Upper lobe of right lung (tissue), 1 donor: ENCODE measurements at regions not wholly inside any gene's neighbourhood (a gene's known extent, or its start where the extent isn't known, plus 50 kb on each side); places are given as distances from the start of the nearest gene placed in this dataset.
"Not testable (repeated sequence)": the region's sequence is repeated elsewhere in the genome, so short reads cannot be mapped to it uniquely, and the experiment has no call there.

ENCODE experiments used
- ATAC-seq: fragments of 200-7000 bp; cut with Tn5 transposase; one replicate; pipeline ENCODE4 v1.9.1; 2020; ENCODE audit warnings: mild to moderate bottlenecking, moderate library complexity
- DNase-seq: peaks from one replicate; pipeline ENCODE4 v3.0.0-alpha.2; 2020
- H3K27ac ChIP-seq: fragments of 200-600 bp; one replicate; pipeline ENCODE4 v1.8.0; 2022
- H3K27me3 ChIP-seq: fragments of 200-600 bp; one replicate; pipeline ENCODE4 v1.8.0; 2022; ENCODE audit warnings: mild to moderate bottlenecking
- H3K36me3 ChIP-seq: fragments of 200-600 bp; one replicate; pipeline ENCODE4 v1.8.0; 2022
- H3K4me1 ChIP-seq: fragments of 200-600 bp; one replicate; pipeline ENCODE4 v1.8.0; 2022
- H3K4me3 ChIP-seq: fragments of 200-600 bp; one replicate; pipeline ENCODE4 v1.8.0; 2022; ENCODE audit warnings: mild to moderate bottlenecking
- H3K9me3 ChIP-seq: fragments of 200-600 bp; one replicate; pipeline ENCODE4 v1.8.0; 2022
- intact Hi-C: fragments of 100-400 bp; cut with DNase I; formaldehyde crosslinking; loops from one replicate; pipeline ENCODE4 v1.11.0; 2022
- donor health status: DM: no; HTN: yes; CAD: no; lungs with severe emphysema.

GRCh38 chr2:87409601-87410000 lies 338.3 kb upstream of the PLGLB2 start:
- intact Hi-C loops, H3K27ac ChIP-seq, H3K36me3 ChIP-seq, H3K4me1 ChIP-seq, H3K27me3 ChIP-seq, H3K9me3 ChIP-seq, ATAC-seq, H3K4me3 ChIP-seq: not testable (repeated sequence)
- peak; percentile 15 for DNase-seq

GRCh38 chr2:87410371-87410770 lies 337.5 kb upstream of the PLGLB2 start:
- not testable (repeated sequence) for ATAC-seq

GRCh38 chr2:87412036-87412820 lies 335.7 kb upstream of the PLGLB2 start:
- H3K9me3 ChIP-seq, H3K36me3 ChIP-seq, H3K4me1 ChIP-seq, H3K27ac ChIP-seq, H3K4me3 ChIP-seq, ATAC-seq, intact Hi-C loops, H3K27me3 ChIP-seq: not testable (repeated sequence)
- peak; percentile 63 for DNase-seq

More at GRCh38 chr2:87410371-87410770, 337.5 kb upstream of the PLGLB2 start:
- H3K4me3 ChIP-seq, H3K9me3 ChIP-seq, H3K36me3 ChIP-seq, intact Hi-C loops, H3K27me3 ChIP-seq, H3K4me1 ChIP-seq, H3K27ac ChIP-seq: not testable (repeated sequence)
- peak; percentile 35 for DNase-seq

- H3K9me3 ChIP-seq, H3K36me3 ChIP-seq, H3K27ac ChIP-seq, intact Hi-C loops, H3K4me3 ChIP-seq, H3K4me1 ChIP-seq, H3K27me3 ChIP-seq, ATAC-seq: not testable (repeated sequence)
- DNase-seq = peak; percentile 35
Measured at GRCh38 chr2:87414331-87414730, 333.6 kb upstream of the PLGLB2 start.

- peak; percentile 62 for DNase-seq
- H3K4me3 ChIP-seq, ATAC-seq, H3K4me1 ChIP-seq, H3K27ac ChIP-seq, H3K36me3 ChIP-seq, H3K9me3 ChIP-seq, H3K27me3 ChIP-seq, intact Hi-C loops: not testable (repeated sequence)
Measured at GRCh38 chr2:87414795-87415570, 332.9 kb upstream of the PLGLB2 start.

GRCh38 chr2:87415586-87416265 lies 332.2 kb upstream of the PLGLB2 start:
- H3K9me3 ChIP-seq, H3K36me3 ChIP-seq, intact Hi-C loops, H3K4me1 ChIP-seq, H3K27me3 ChIP-seq, H3K27ac ChIP-seq, H3K4me3 ChIP-seq, ATAC-seq: not testable (repeated sequence)
- DNase-seq = peak; percentile 53

GRCh38 chr2:87416266-87416592 lies 331.7 kb upstream of the PLGLB2 start:
- H3K27me3 ChIP-seq, H3K27ac ChIP-seq, H3K36me3 ChIP-seq, ATAC-seq, H3K4me3 ChIP-seq, H3K9me3 ChIP-seq, intact Hi-C loops, H3K4me1 ChIP-seq: not testable (repeated sequence)
- peak; percentile 55 for DNase-seq

GRCh38 chr2:87417147-87417546 lies 330.7 kb upstream of the PLGLB2 start:
- peak; percentile 25 for DNase-seq
- ATAC-seq, H3K27me3 ChIP-seq, H3K4me3 ChIP-seq, H3K9me3 ChIP-seq, H3K36me3 ChIP-seq, H3K4me1 ChIP-seq, intact Hi-C loops, H3K27ac ChIP-seq: not testable (repeated sequence)

- H3K27me3 ChIP-seq, H3K27ac ChIP-seq, ATAC-seq, H3K9me3 ChIP-seq, H3K36me3 ChIP-seq, intact Hi-C loops, H3K4me1 ChIP-seq, H3K4me3 ChIP-seq: not testable (repeated sequence)
- DNase-seq = peak; percentile 67
Measured at GRCh38 chr2:87417742-87418567, 329.9 kb upstream of the PLGLB2 start.

GRCh38 chr2:87418823-87419822 lies 328.8 kb upstream of the PLGLB2 start:
- H3K36me3 ChIP-seq, intact Hi-C loops, H3K4me1 ChIP-seq, H3K27ac ChIP-seq, H3K4me3 ChIP-seq, H3K9me3 ChIP-seq, ATAC-seq, H3K27me3 ChIP-seq: not testable (repeated sequence)
- peak; percentile 68 for DNase-seq

- ATAC-seq, H3K27ac ChIP-seq, H3K36me3 ChIP-seq, H3K9me3 ChIP-seq, H3K27me3 ChIP-seq, H3K4me1 ChIP-seq, intact Hi-C loops, H3K4me3 ChIP-seq: not testable (repeated sequence)
- DNase-seq = peak; percentile 6
Measured at GRCh38 chr2:87419980-87420379, 327.9 kb upstream of the PLGLB2 start.

- H3K4me3 ChIP-seq, H3K27me3 ChIP-seq, H3K9me3 ChIP-seq, H3K36me3 ChIP-seq, intact Hi-C loops, H3K27ac ChIP-seq, H3K4me1 ChIP-seq, ATAC-seq: not testable (repeated sequence)
- DNase-seq = peak; percentile 9
Measured at GRCh38 chr2:87420954-87421353, 326.9 kb upstream of the PLGLB2 start.
